GM12878 (cell line): ENCODE measurements at regions not wholly inside any gene's neighbourhood (a gene's known extent, or its start where the extent isn't known, plus 50 kb on each side); places are given as distances from the start of the nearest gene placed in this dataset.

ENCODE experiments used
- ATAC-seq: fragments of 200-7000 bp; cut with Tn5 transposase; 3 replicates; pipeline ENCODE4 v1.9.1; 2020; ENCODE audit warnings: mild to moderate bottlenecking, moderate library complexity
- BruUV-seq: library from RNA; stranded (reverse); fragments of 400-500 nt; replicated peaks from 2 replicates; lab custom pipeline; 2021; lab: Mats Ljungman, UMichigan
- CTCF ChIA-PET: fragments of 300-600 bp; sonication (Branson Sonifier 250); formaldehyde crosslinking; extraction: SDS; loops from one replicate; lab custom pipeline; 2021; ENCODE audit warnings: inconsistent platforms; lab: Yijun Ruan, JAX
- POLR2A ChIA-PET: fragments of 350-600 bp; formaldehyde crosslinking; extraction: SDS; loops from one replicate; lab custom pipeline; 2021; ENCODE audit warnings: inconsistent platforms; lab: Charles Lee
- RAD21 ChIA-PET: fragments of 300-600 bp; sonication (Branson Sonifier 250); formaldehyde crosslinking; loops from one replicate; lab custom pipeline; 2023; ENCODE audit warnings: antibody characterized with exemption; ENCODE audit not compliant: unreplicated experiment; lab: Charles Lee
- SMC1A ChIA-PET: fragments of 300-600 bp; sonication (Branson Sonifier 250); formaldehyde crosslinking; loops from one replicate; lab custom pipeline; 2023; ENCODE audit not compliant: unreplicated experiment, uncharacterized antibody; lab: Charles Lee
- DNase-seq: peaks from one replicate; pipeline ENCODE4 v3.0.0-alpha.2; 2011; ENCODE audit warnings: low read depth, low spot score
- FAIRE-seq: peaks from 3 replicates; lab custom pipeline; 2011; peaks lifted over from hg19 to GRCh38; lab: Jason Lieb, UNC
- H2AFZ ChIP-seq: 2 replicates; pipeline ENCODE4 v1.6.0; 2011; ENCODE audit warnings: low read depth, low read length, control low read depth; ENCODE audit not compliant: control insufficient read depth
- H3K27ac ChIP-seq: 2 replicates; pipeline ENCODE4 v1.5.1; 2011; ENCODE audit warnings: control low read depth; ENCODE audit not compliant: control insufficient read depth, insufficient read depth
- H3K27me3 ChIP-seq, 2 experiments: replicated peaks in 1 of 2; 2 replicates each; pipeline versions ENCODE4 v1.6.0 to v1.6.1; 2011; ENCODE audit warnings: low read length in 1 of 2; ENCODE audit not compliant: control insufficient read depth in 2 of 2, insufficient read depth in 2 of 2
- H3K36me3 ChIP-seq, 2 experiments: 2 replicates each; pipeline ENCODE4 v1.5.1; 2011; ENCODE audit warnings: low read length in 1 of 2; ENCODE audit not compliant: control insufficient read depth in 2 of 2, insufficient read depth in 2 of 2
- H3K4me1 ChIP-seq: 2 replicates; pipeline ENCODE4 v1.6.1; 2011; ENCODE audit warnings: mild to moderate bottlenecking, low read length, moderate library complexity, mixed read lengths; ENCODE audit not compliant: control insufficient read depth, insufficient read depth
- H3K4me2 ChIP-seq: 2 replicates; pipeline ENCODE4 v1.6.0; 2011; ENCODE audit warnings: control low read depth; ENCODE audit not compliant: control insufficient read depth, insufficient read depth
- H3K4me3 ChIP-seq: fragments of 200-600 bp; sonication (generic); 2 replicates; pipeline ENCODE4 v1.5.1; 2016
- H3K79me2 ChIP-seq: 2 replicates; pipeline ENCODE4 v1.6.0; 2011; ENCODE audit warnings: low read length; ENCODE audit not compliant: control insufficient read depth, insufficient read depth
- H3K9ac ChIP-seq: 2 replicates; pipeline ENCODE4 v1.8.0; 2011; ENCODE audit warnings: low read length, control low read depth, mixed read lengths; ENCODE audit not compliant: control insufficient read depth, insufficient read depth
- H3K9me3 ChIP-seq: replicated peaks from 3 replicates; pipeline ENCODE4 v1.5.1; 2011; ENCODE audit warnings: mild to moderate bottlenecking, low read length; ENCODE audit not compliant: control insufficient read depth, insufficient read depth
- H4K20me1 ChIP-seq: 2 replicates; pipeline ENCODE4 v1.6.0; 2011; ENCODE audit not compliant: control insufficient read depth, insufficient read depth
- ATF7 ChIP-seq: fragments of 450-650 bp; IDR thresholded peaks from 2 replicates; pipeline ENCODE4 v1.6.1; 2016; ENCODE audit warnings: low read depth, mild to moderate bottlenecking
- EED ChIP-seq: sonication (generic); IDR thresholded peaks from 2 replicates; pipeline ENCODE4 v1.6.1; 2016; ENCODE audit warnings: antibody characterized with exemption, low read depth
- GABPA ChIP-seq: IDR thresholded peaks from 2 replicates; pipeline ENCODE4 v1.6.1; 2014; ENCODE audit warnings: antibody characterized with exemption, low read depth, mild to moderate bottlenecking, inconsistent platforms
- KDM1A ChIP-seq: fragments of 200-600 bp; sonication (generic); IDR thresholded peaks from 2 replicates; pipeline ENCODE4 v1.6.1; 2016; ENCODE audit warnings: borderline replicate concordance
- MYB ChIP-seq: fragments of 150-350 bp; IDR thresholded peaks from 2 replicates; pipeline ENCODE4 v1.6.1; 2014; ENCODE audit warnings: mild to moderate bottlenecking, low read depth, low read length, borderline replicate concordance
- NFXL1 ChIP-seq: fragments of 450-650 bp; IDR thresholded peaks from 2 replicates; pipeline ENCODE4 v1.6.1; 2017; ENCODE audit warnings: antibody characterized with exemption, mild to moderate bottlenecking, borderline replicate concordance
- NFYB ChIP-seq: IDR thresholded peaks from 2 replicates; pipeline ENCODE4 v1.6.1; 2011; ENCODE audit warnings: low read depth, mild to moderate bottlenecking, low read length, improper control_type of control experiment, moderate library complexity; ENCODE audit not compliant: insufficient read depth
- RAD21 ChIP-seq: IDR thresholded peaks from 2 replicates; pipeline ENCODE4 v1.6.1; 2011; ENCODE audit warnings: mild to moderate bottlenecking, low read depth, low read length, moderate library complexity; ENCODE audit not compliant: insufficient read depth
- RBBP5 ChIP-seq: fragments of 200-600 bp; sonication (generic); conservative IDR thresholded peaks from 2 replicates; pipeline ENCODE4 v1.6.1; 2016
- WGBS: methylation state at CpG from one replicate; pipeline ENCODE4 v1.1.6; 2016; ENCODE audit warnings: low lambda C conversion rate; ENCODE audit not compliant: insufficient replicate concordance, insufficient coverage; ENCODE audit errors: missing lambda C conversion rate; 5-methylcytosine and 5-hydroxymethylcytosine counted together
- in situ Hi-C: fragments of 300-500 bp; cut with MboI; formaldehyde crosslinking; loops from 9 replicates; pipeline ENCODE4 v1.14.3; 2018; ENCODE audit warnings: mixed read lengths
- intact Hi-C: fragments of 100-400 bp; cut with micrococcal nuclease; formaldehyde crosslinking; loops from one replicate; pipeline ENCODE4 v1.14.2; 2022; ENCODE audit not compliant: unreplicated experiment
- TF ChIP-seq, protein P1 (sequence below): fragments of 450-650 bp; IDR thresholded peaks from 2 replicates; pipeline ENCODE4 v1.6.1; 2016; ENCODE audit warnings: mild to moderate bottlenecking, moderate library complexity, borderline replicate concordance
- TF ChIP-seq, protein P2 (sequence below): fragments of 150-350 bp; IDR thresholded peaks from 2 replicates; pipeline ENCODE4 v1.6.1; 2014; ENCODE audit warnings: mild to moderate bottlenecking, low read depth, low read length
- TF ChIP-seq, protein P3 (sequence below): fragments of 450-650 bp; IDR thresholded peaks from 2 replicates; pipeline ENCODE4 v1.6.1; 2017; ENCODE audit warnings: mild to moderate bottlenecking, low read depth, inconsistent platforms; ENCODE audit not compliant: poor library complexity, severe bottlenecking
- TF ChIP-seq, protein P4 (sequence below), 3 experiments: IDR thresholded peaks in 2 of 3; conservative IDR thresholded peaks in 1 of 3; 2 replicates each; pipeline ENCODE4 v1.5.1; 2011; ENCODE audit warnings: low read depth in 3 of 3, low read length in 3 of 3, mild to moderate bottlenecking in 3 of 3, control low read depth in 2 of 3, moderate library complexity in 2 of 3, inconsistent platforms in 1 of 3, mixed read lengths in 1 of 3; ENCODE audit not compliant: control insufficient read depth in 2 of 3, insufficient read depth in 1 of 3; ENCODE audit errors: extremely low read depth in 1 of 3

DNA sequence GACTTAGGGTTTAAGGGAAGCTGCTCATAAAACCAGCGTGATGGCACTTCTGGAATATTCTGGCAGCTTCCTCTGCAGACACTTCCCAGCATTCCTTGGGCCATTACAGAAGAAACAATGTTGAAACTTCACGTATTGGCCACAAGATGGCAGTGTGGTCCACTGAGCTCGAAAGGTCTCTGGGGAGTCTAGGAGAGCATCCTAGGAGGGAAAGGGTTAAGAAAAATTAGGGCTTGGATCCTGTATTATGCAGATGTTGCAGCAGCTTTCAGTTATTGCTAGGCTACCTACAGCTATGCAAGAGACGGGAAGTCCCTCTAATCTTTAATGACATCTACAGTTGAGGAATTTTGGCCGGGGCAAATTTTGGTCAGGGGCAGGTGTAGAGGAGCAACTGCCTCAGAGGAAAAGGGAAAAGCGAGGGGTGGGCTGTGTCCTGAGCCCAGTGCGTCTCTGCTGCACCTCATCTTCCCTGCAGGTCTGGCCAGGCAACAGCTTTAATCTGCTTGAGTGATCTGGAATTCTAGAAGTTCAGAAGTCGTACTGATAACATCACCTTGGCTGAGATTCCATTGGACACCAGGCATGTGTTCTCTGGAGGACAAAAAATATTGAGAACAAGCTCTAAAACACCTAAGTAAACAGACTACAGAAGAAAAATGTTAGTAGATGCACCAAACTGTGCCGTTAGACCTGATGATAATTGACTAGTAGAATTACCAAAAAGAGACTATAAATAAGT lies 220.8 kb upstream of the PRSS58 start:
- no peaks in the 10 kb centered on the region for H3K36me3 ChIP-seq
- no peak overlapping the region for H3K4me3 ChIP-seq
- SMC1A ChIA-PET: interaction anchor here (0.9 to 1.3 kb wide), 3 partner anchors 18 to 37 kb away, joined by 3 to 5 read pairs (median 3); no protein-coding TSS in a partner anchor
- CTCF ChIA-PET: interaction anchor here (0.6 to 13.2 kb wide), 22 partner anchors 8 to 679 kb away, joined by 3 to 205 read pairs (median 3); no protein-coding TSS in a partner anchor
- RAD21 ChIA-PET: interaction anchor here (1.1 kb wide), 1 partner anchor 18 kb away, joined by 3 read pairs; no protein-coding TSS in a partner anchor
- H4K20me1 ChIP-seq: no peaks in the 10 kb centered on the region
- in situ Hi-C loops: no loop called here
- H3K27me3 ChIP-seq: no peaks in the 10 kb centered on the region
- H3K9ac ChIP-seq: no peak overlapping the region
- FAIRE-seq (peak; percentile 92), ATAC-seq (peak; percentile 87), DNase-seq (no peak)
- POLR2A ChIA-PET: no interaction called here
- no peaks in the 10 kb centered on the region; the same call in 1 of the 2 replicates for H3K4me1 ChIP-seq
- no TSS peak for BruUV-seq
- 11% methylated on average over 9 of the region's 9 CpGs for WGBS
- H3K27ac ChIP-seq: no peak overlapping the region
- H3K79me2 ChIP-seq: no peaks in the 10 kb centered on the region
- no peaks in the 10 kb centered on the region for H3K9me3 ChIP-seq
- intact Hi-C loops: no loop called here
- no peak overlapping the region for H3K4me2 ChIP-seq
- H2AFZ ChIP-seq: no peak overlapping the region; the same call in 1 of the 2 replicates
- TF ChIP-seq, protein P1, sequence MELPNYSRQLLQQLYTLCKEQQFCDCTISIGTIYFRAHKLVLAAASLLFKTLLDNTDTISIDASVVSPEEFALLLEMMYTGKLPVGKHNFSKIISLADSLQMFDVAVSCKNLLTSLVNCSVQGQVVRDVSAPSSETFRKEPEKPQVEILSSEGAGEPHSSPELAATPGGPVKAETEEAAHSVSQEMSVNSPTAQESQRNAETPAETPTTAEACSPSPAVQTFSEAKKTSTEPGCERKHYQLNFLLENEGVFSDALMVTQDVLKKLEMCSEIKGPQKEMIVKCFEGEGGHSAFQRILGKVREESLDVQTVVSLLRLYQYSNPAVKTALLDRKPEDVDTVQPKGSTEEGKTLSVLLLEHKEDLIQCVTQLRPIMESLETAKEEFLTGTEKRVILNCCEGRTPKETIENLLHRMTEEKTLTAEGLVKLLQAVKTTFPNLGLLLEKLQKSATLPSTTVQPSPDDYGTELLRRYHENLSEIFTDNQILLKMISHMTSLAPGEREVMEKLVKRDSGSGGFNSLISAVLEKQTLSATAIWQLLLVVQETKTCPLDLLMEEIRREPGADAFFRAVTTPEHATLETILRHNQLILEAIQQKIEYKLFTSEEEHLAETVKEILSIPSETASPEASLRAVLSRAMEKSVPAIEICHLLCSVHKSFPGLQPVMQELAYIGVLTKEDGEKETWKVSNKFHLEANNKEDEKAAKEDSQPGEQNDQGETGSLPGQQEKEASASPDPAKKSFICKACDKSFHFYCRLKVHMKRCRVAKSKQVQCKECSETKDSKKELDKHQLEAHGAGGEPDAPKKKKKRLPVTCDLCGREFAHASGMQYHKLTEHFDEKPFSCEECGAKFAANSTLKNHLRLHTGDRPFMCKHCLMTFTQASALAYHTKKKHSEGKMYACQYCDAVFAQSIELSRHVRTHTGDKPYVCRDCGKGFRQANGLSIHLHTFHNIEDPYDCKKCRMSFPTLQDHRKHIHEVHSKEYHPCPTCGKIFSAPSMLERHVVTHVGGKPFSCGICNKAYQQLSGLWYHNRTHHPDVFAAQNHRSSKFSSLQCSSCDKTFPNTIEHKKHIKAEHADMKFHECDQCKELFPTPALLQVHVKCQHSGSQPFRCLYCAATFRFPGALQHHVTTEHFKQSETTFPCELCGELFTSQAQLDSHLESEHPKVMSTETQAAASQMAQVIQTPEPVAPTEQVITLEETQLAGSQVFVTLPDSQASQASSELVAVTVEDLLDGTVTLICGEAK: no peak
- no peak for TF ChIP-seq EED
- TF ChIP-seq, protein P2, sequence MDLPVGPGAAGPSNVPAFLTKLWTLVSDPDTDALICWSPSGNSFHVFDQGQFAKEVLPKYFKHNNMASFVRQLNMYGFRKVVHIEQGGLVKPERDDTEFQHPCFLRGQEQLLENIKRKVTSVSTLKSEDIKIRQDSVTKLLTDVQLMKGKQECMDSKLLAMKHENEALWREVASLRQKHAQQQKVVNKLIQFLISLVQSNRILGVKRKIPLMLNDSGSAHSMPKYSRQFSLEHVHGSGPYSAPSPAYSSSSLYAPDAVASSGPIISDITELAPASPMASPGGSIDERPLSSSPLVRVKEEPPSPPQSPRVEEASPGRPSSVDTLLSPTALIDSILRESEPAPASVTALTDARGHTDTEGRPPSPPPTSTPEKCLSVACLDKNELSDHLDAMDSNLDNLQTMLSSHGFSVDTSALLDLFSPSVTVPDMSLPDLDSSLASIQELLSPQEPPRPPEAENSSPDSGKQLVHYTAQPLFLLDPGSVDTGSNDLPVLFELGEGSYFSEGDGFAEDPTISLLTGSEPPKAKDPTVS: peak; percentile 98
- no peak for TF ChIP-seq MYB
- TF ChIP-seq NFYB: no peak
- TF ChIP-seq RAD21: peak; percentile 24; the same call in 1 of the 2 replicates
- TF ChIP-seq, protein P3, sequence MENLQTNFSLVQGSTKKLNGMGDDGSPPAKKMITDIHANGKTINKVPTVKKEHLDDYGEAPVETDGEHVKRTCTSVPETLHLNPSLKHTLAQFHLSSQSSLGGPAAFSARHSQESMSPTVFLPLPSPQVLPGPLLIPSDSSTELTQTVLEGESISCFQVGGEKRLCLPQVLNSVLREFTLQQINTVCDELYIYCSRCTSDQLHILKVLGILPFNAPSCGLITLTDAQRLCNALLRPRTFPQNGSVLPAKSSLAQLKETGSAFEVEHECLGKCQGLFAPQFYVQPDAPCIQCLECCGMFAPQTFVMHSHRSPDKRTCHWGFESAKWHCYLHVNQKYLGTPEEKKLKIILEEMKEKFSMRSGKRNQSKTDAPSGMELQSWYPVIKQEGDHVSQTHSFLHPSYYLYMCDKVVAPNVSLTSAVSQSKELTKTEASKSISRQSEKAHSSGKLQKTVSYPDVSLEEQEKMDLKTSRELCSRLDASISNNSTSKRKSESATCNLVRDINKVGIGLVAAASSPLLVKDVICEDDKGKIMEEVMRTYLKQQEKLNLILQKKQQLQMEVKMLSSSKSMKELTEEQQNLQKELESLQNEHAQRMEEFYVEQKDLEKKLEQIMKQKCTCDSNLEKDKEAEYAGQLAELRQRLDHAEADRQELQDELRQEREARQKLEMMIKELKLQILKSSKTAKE: no peak
- TF ChIP-seq KDM1A: no peak
- TF ChIP-seq GABPA: no peak
- TF ChIP-seq, protein P4, sequence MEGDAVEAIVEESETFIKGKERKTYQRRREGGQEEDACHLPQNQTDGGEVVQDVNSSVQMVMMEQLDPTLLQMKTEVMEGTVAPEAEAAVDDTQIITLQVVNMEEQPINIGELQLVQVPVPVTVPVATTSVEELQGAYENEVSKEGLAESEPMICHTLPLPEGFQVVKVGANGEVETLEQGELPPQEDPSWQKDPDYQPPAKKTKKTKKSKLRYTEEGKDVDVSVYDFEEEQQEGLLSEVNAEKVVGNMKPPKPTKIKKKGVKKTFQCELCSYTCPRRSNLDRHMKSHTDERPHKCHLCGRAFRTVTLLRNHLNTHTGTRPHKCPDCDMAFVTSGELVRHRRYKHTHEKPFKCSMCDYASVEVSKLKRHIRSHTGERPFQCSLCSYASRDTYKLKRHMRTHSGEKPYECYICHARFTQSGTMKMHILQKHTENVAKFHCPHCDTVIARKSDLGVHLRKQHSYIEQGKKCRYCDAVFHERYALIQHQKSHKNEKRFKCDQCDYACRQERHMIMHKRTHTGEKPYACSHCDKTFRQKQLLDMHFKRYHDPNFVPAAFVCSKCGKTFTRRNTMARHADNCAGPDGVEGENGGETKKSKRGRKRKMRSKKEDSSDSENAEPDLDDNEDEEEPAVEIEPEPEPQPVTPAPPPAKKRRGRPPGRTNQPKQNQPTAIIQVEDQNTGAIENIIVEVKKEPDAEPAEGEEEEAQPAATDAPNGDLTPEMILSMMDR (IDR thresholded peaks at IDR 0.05 in 2 of 3, conservative IDR thresholded peaks at IDR 0.05 in 1 of 3; ENCODE audit: control insufficient read depth in 2 of 3, extremely low read depth in 1 of 3, insufficient read depth in 1 of 3, low read depth in 3 of 3, low read length in 3 of 3): peak; percentile 46 to 59 (median 57)
- no peak for TF ChIP-seq NFXL1
- TF ChIP-seq RBBP5: no peak
- TF ChIP-seq ATF7: no peak
